H9 (cell line): ENCODE measurements at regions not wholly inside any gene's neighbourhood (a gene's known extent, or its start where the extent isn't known, plus 50 kb on each side); places are given as distances from the start of the nearest gene placed in this dataset.

Source experiments
- DNase-seq: peaks from one replicate; pipeline ENCODE4 v3.0.0-alpha.2; 2017
- H2AFZ ChIP-seq: one replicate; pipeline ENCODE4 v1.6.1; 2013; ENCODE audit warnings: mild to moderate bottlenecking, low read length, control low read depth, moderate library complexity
- H2AK5ac ChIP-seq: 2 replicates; pipeline ENCODE4 v1.6.1; 2013; ENCODE audit warnings: low read length, control low read depth, mixed read lengths; ENCODE audit not compliant: insufficient read length
- H2BK120ac ChIP-seq: one replicate; pipeline ENCODE4 v1.6.1; 2013; ENCODE audit warnings: low read depth, mild to moderate bottlenecking, low read length, control low read depth, inconsistent platforms; ENCODE audit not compliant: poor library complexity, severe bottlenecking
- H2BK12ac ChIP-seq: 2 replicates; pipeline ENCODE4 v1.6.1; 2013; ENCODE audit warnings: low read length, control low read depth, mixed read lengths, low read depth; ENCODE audit not compliant: insufficient read length
- H2BK15ac ChIP-seq: 2 replicates; pipeline ENCODE4 v1.6.1; 2013; ENCODE audit warnings: low read depth, low read length, control low read depth
- H2BK20ac ChIP-seq: one replicate; pipeline ENCODE4 v1.6.1; 2013; ENCODE audit warnings: low read depth, mild to moderate bottlenecking, low read length, control low read depth, inconsistent platforms; ENCODE audit not compliant: poor library complexity, severe bottlenecking
- H2BK5ac ChIP-seq: 2 replicates; pipeline ENCODE4 v1.6.1; 2013; ENCODE audit warnings: low read length, control low read depth, mixed read lengths; ENCODE audit not compliant: insufficient read length
- H3K14ac ChIP-seq: 2 replicates; pipeline ENCODE4 v1.6.1; 2013; ENCODE audit warnings: low read length, control low read depth; ENCODE audit not compliant: insufficient read depth
- H3K18ac ChIP-seq: 2 replicates; pipeline ENCODE4 v1.6.1; 2013; ENCODE audit warnings: low read depth, mild to moderate bottlenecking, mixed read lengths, low read length, control low read depth; ENCODE audit not compliant: insufficient read length
- H3K23ac ChIP-seq: 2 replicates; pipeline ENCODE4 v1.6.1; 2013; ENCODE audit warnings: low read length, control low read depth, mixed read lengths, low read depth; ENCODE audit not compliant: insufficient read length
- H3K23me2 ChIP-seq: 2 replicates; pipeline ENCODE4 v1.6.1; 2013; ENCODE audit warnings: low read depth, mild to moderate bottlenecking, mixed read lengths, low read length, control low read depth; ENCODE audit not compliant: insufficient read length, poor library complexity, severe bottlenecking
- H3K27ac ChIP-seq: 2 replicates; pipeline ENCODE4 v1.5.1; 2013; ENCODE audit warnings: low read length, control low read depth, mixed read lengths, low read depth; ENCODE audit not compliant: insufficient read length
- H3K27me3 ChIP-seq: 2 replicates; pipeline ENCODE4 v1.6.1; 2013; ENCODE audit warnings: low read length, control low read depth, inconsistent platforms; ENCODE audit not compliant: insufficient read depth
- H3K4ac ChIP-seq: 2 replicates; pipeline ENCODE4 v1.6.1; 2013; ENCODE audit warnings: low read depth, mild to moderate bottlenecking, control low read depth, inconsistent platforms, low read length, moderate library complexity
- H3K4me1 ChIP-seq: 2 replicates; pipeline ENCODE4 v1.6.1; 2013; ENCODE audit warnings: low read length, control low read depth, inconsistent platforms; ENCODE audit not compliant: insufficient read depth
- H3K4me2 ChIP-seq: 2 replicates; pipeline ENCODE4 v1.6.1; 2013; ENCODE audit warnings: low read length, control low read depth, mixed read lengths; ENCODE audit not compliant: insufficient read length, insufficient read depth
- H3K56ac ChIP-seq: 2 replicates; pipeline ENCODE4 v1.6.1; 2013; ENCODE audit warnings: low read depth, mild to moderate bottlenecking, mixed read lengths, low read length, control low read depth; ENCODE audit not compliant: insufficient read length
- H3K79me1 ChIP-seq: 2 replicates; pipeline ENCODE4 v1.6.1; 2013; ENCODE audit warnings: low read depth, mild to moderate bottlenecking, moderate library complexity, low read length, control low read depth, inconsistent platforms; ENCODE audit not compliant: insufficient read depth, poor library complexity, severe bottlenecking
- H3K79me2 ChIP-seq: 2 replicates; pipeline ENCODE4 v1.6.1; 2013; ENCODE audit warnings: low read length, control low read depth, inconsistent platforms; ENCODE audit not compliant: insufficient read depth
- H3K9ac ChIP-seq: 2 replicates; pipeline ENCODE4 v1.6.1; 2013; ENCODE audit warnings: low read length, control low read depth, mixed read lengths; ENCODE audit not compliant: insufficient read length; ENCODE audit errors: extremely low read depth
- H3K9me3 ChIP-seq: one replicate; pipeline ENCODE4 v1.6.1; 2013; ENCODE audit warnings: low read depth, low read length, inconsistent platforms; ENCODE audit not compliant: control insufficient read depth
- H3T11ph ChIP-seq: one replicate; pipeline ENCODE4 v1.6.1; 2013; ENCODE audit warnings: mild to moderate bottlenecking, low read length, control low read depth, inconsistent platforms
- H4K20me1 ChIP-seq: one replicate; pipeline ENCODE4 v1.6.1; 2013; ENCODE audit not compliant: control insufficient read depth, insufficient read length, insufficient read depth
- H4K5ac ChIP-seq: 2 replicates; pipeline ENCODE4 v1.6.1; 2013; ENCODE audit warnings: low read depth, mild to moderate bottlenecking, mixed read lengths, low read length, control low read depth; ENCODE audit not compliant: insufficient read length
- H4K8ac ChIP-seq: replicated peaks from 2 replicates; pipeline ENCODE4 v1.6.1; 2013; ENCODE audit warnings: low read length, control low read depth, mixed read lengths, low read depth; ENCODE audit not compliant: insufficient read length
- H4K91ac ChIP-seq: 2 replicates; pipeline ENCODE4 v1.6.1; 2013; ENCODE audit warnings: low read depth, mild to moderate bottlenecking, moderate library complexity, mixed read lengths, low read length, control low read depth; ENCODE audit not compliant: insufficient read length
- H3K27ac Mint-ChIP-seq, 3 experiments: 2 replicates in 2 of 3; 3 replicates in 1 of 3; pipeline ENCODE4 v1.8.0; 2020 to 2021; ENCODE audit warnings: mixed read lengths in 3 of 3, mild to moderate bottlenecking in 1 of 3, moderate library complexity in 1 of 3
- H3K27me3 Mint-ChIP-seq: 2 replicates; pipeline ENCODE4 v1.8.0; 2021; ENCODE audit warnings: low read depth, mild to moderate bottlenecking, moderate library complexity, mixed read lengths
- H3K36me3 Mint-ChIP-seq, 3 experiments: 2 replicates in 2 of 3; 3 replicates in 1 of 3; pipeline ENCODE4 v1.8.0; 2020 to 2021; ENCODE audit warnings: low read depth in 3 of 3, mixed read lengths in 3 of 3; ENCODE audit not compliant: insufficient read depth in 1 of 3
- H3K4me1 Mint-ChIP-seq, 2 experiments: 2 replicates each; pipeline ENCODE4 v1.8.0; 2020; ENCODE audit warnings: mixed read lengths in 2 of 2
- H3K4me3 Mint-ChIP-seq, 2 experiments: 2 replicates in 1 of 2; 3 replicates in 1 of 2; pipeline ENCODE4 v1.8.0; 2020 to 2021; ENCODE audit warnings: mild to moderate bottlenecking in 2 of 2, mixed read lengths in 2 of 2, moderate library complexity in 1 of 2
- H3K9me3 Mint-ChIP-seq, 2 experiments: 2 replicates in 1 of 2; 3 replicates in 1 of 2; pipeline ENCODE4 v1.8.0; 2020; ENCODE audit warnings: mild to moderate bottlenecking in 2 of 2, mixed read lengths in 2 of 2, moderate library complexity in 1 of 2
- CTCF ChIP-seq: fragments of 200-600 bp; sonication (generic); conservative IDR thresholded peaks from 3 replicates; pipeline ENCODE4 v1.8.0; 2021; ENCODE audit warnings: antibody characterized with exemption, mild to moderate bottlenecking
- WGBS: extraction: QIAGEN DNeasy Blood & Tissue Kit; methylation state at CpG from one replicate; pipeline ENCODE4 v1.1.7; 2013; ENCODE audit warnings: missing lambda C conversion rate, low lambda C conversion rate, mixed read lengths; ENCODE audit not compliant: insufficient read length; ENCODE audit errors: extremely low coverage; 5-methylcytosine and 5-hydroxymethylcytosine counted together

GRCh38 chr15:58297639-58298038 is 134.2 kb upstream of the LIPC start:
- DNase-seq, result no peak
- no peak overlapping the region for H3K18ac ChIP-seq
- no peak overlapping the region for H3K27ac ChIP-seq
- Mint-ChIP-seq H3K9me3 (peaks cover 17 to 24% of the 10 kb centered on the region in 2 experiments), H3K27ac (peak overlapping the region in 1 of 3 experiments; percentile 59; a peak in 1 of 7 replicates), H3K4me3 (no peak overlapping the region), H3K27me3 (no peaks in the 10 kb centered on the region; the same call in 1 of the 2 replicates), H3K36me3 (peaks cover 8 to 18% (median 13%) of the 10 kb centered on the region in 3 experiments), H3K4me1 (peaks cover 23 to 37% of the 10 kb centered on the region in 2 experiments)
- no peaks in the 10 kb centered on the region for H3K79me2 ChIP-seq
- H4K20me1 ChIP-seq, result no peaks in the 10 kb centered on the region
- no peak overlapping the region for H3T11ph ChIP-seq
- TF ChIP-seq CTCF, result no peak
- no peak overlapping the region for H3K14ac ChIP-seq
- no peaks in the 10 kb centered on the region for H3K79me1 ChIP-seq
- no peak overlapping the region for H3K4ac ChIP-seq
- no peak overlapping the region for H4K5ac ChIP-seq
- H3K4me1 ChIP-seq, result peaks cover 2% of the 10 kb centered on the region; the same call in 1 of the 2 replicates
- no peak overlapping the region for H3K4me2 ChIP-seq
- no peak overlapping the region for H3K23ac ChIP-seq
- H2BK5ac ChIP-seq, result no peak overlapping the region
- no peaks in the 10 kb centered on the region for H3K9me3 ChIP-seq
- no CpG with 5 or more reads among the region's 1 CpG for WGBS
- H2BK12ac ChIP-seq, result no peak overlapping the region
- no peak overlapping the region for H2BK20ac ChIP-seq
- no peak overlapping the region for H2AFZ ChIP-seq
- H3K56ac ChIP-seq, result no peak overlapping the region
- no peak overlapping the region for H2BK15ac ChIP-seq
- H4K91ac ChIP-seq, result no peak overlapping the region
- H2BK120ac ChIP-seq, result no peak overlapping the region
- no peaks in the 10 kb centered on the region for H3K23me2 ChIP-seq
- no peak overlapping the region for H4K8ac ChIP-seq
- H3K9ac ChIP-seq, result no peak overlapping the region
- H2AK5ac ChIP-seq, result no peak overlapping the region
- H3K27me3 ChIP-seq, result no peaks in the 10 kb centered on the region
